ENCODE measurements at regions not wholly inside any gene's neighbourhood (a gene's known extent, or its start where the extent isn't known, plus 50 kb on each side); places are given as distances from the start of the nearest gene placed in this dataset.

GRCh38 chr22:48592488-48592887 is 1235.2 kb downstream of the BRD1 start:
- no peak for DNase-seq (ENCODE audit: low spot score)
- Histone ChIP-seq H3K36me3 (no peaks in the 10 kb centered on the region), H3K4me3 (no peak overlapping the region), H3K9me3 (no peaks in the 10 kb centered on the region), H3K27ac (no peak overlapping the region), H3K27me3 (no peaks in the 10 kb centered on the region), H3K4me1 (no peaks in the 10 kb centered on the region)
- no peak for TF ChIP-seq CTCF (IDR thresholded peaks at IDR 0.05)

DNA sequence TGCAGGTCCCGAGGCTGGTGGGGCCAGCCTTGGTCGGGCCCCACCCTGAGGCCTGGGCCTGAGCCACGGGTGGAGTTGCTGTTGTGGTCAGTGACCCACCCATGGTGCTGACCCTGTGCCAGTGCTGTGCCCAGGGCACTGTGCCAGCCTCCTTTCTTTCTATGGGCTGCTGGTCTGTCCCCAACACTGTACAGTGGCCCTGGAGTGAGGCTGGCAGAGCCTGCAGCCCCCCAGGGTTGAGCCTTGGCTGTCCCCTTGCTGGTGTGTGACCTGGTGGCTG is 1235.7 kb downstream of the BRD1 start:
- H3K4me3 ChIP-seq = no peak overlapping the region
- DNase-seq (ENCODE audit: low spot score) = no peak
- no peaks in the 10 kb centered on the region for H3K4me1 ChIP-seq
- H3K36me3 ChIP-seq = no peaks in the 10 kb centered on the region
- no peak for TF ChIP-seq CTCF (IDR thresholded peaks at IDR 0.05)
- H3K27me3 ChIP-seq = no peaks in the 10 kb centered on the region
- H3K9me3 ChIP-seq = no peaks in the 10 kb centered on the region
- no peak overlapping the region for H3K27ac ChIP-seq

DNA sequence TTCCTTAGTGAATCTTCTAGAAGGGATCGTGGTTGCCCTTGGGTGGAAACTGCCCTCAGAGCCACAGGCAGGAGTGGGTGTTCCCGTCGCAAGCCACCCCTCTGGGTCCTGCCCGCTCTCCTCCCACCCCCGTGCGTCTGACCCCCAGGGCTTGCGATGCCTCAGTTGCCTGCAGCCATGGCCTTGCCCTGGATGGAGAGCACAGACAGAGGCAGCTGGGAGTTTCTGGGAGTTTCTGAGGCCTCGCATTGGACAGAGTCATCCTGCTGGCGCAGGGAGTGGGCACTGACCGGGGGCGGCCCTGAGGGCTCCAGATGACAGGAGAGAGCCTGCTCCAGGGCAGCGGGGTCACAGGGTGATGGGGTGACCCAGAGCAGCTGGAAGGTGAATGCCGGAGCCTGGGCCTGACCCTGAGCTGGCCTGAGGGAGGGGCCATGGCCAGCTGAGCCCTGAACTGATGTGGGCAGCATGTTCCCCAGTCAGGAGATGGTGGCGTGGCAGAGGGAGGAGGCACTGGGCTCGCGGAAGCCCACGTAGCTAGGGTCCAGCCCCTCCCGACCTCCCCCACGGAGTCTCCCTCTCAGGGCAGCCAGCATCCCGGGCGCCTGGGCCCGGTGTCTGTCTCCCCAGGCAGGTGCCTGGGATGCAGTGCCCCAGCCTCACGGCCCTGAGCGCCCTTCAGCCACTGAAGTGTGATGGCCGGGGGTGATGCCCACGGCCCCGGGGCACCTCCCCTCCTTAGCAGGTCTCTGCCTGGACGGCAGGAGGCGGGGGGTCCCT is 1236.2 kb downstream of the BRD1 start:
- H3K36me3 ChIP-seq = no peaks in the 10 kb centered on the region

DNA sequence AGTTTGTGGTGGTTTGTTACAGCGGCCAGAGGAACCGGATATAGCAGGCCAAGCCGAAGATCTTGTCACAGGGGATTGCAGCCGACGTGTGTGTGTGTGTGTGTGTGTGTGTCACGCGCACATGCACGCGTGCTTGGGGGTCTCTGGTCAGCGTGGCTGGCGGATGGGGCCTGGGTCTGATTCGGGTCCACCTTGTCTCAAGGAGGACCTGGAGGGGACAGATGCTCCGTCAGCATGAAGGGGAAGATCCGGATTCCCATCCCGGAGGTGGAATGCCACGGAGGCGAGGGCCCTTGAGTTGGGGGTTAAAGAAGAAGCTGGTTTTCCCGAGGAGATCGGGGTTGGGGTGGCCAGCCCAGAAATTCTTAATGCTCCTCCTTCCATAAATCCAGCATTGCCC is 1237.8 kb downstream of the BRD1 start:
- no peak for TF ChIP-seq CTCF (IDR thresholded peaks at IDR 0.05)
- Histone ChIP-seq H3K27ac (no peak overlapping the region), H3K36me3 (no peaks in the 10 kb centered on the region), H3K4me3 (no peak overlapping the region), H3K27me3 (no peaks in the 10 kb centered on the region), H3K4me1 (no peaks in the 10 kb centered on the region), H3K9me3 (no peaks in the 10 kb centered on the region)
- DNase-seq (ENCODE audit: low spot score) = no peak

More for the DNA sequence above, 1236.2 kb downstream of the BRD1 start:
- no peak for DNase-seq (ENCODE audit: low spot score)
- Histone ChIP-seq H3K4me1 (no peaks in the 10 kb centered on the region), H3K27me3 (no peaks in the 10 kb centered on the region), H3K9me3 (no peaks in the 10 kb centered on the region), H3K4me3 (no peak overlapping the region), H3K27ac (no peak overlapping the region)
- no peak for TF ChIP-seq CTCF (IDR thresholded peaks at IDR 0.05)

DNA sequence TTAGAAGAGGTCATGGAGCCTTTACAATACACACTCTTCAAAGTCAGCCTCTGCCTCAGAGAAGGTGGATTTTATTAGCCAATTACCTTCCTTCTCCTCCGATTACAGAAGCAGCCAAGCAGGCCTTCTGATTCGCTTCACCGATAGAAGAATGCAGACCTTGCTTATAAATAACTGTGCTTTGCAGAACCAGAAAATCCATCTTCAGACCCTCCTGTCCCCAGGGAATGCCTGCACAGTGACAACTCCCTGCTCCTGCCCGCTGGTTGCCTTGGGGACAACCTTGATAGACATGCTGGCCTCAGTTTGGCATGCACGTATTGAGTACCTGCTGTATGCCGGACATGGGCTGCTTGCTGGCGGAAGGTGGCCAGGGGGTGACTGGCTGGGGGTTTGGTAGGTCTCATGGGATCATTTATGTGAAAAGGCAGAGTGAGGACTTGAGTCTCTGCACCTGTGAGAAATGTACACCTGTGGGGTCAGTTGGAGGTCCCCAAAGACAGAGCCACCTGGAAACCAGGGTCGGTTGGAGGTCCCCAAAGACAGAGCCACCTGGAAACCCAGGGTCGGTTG is 1238.7 kb downstream of the BRD1 start:
- Histone ChIP-seq H3K9me3 (no peaks in the 10 kb centered on the region), H3K27me3 (no peaks in the 10 kb centered on the region), H3K36me3 (no peaks in the 10 kb centered on the region), H3K27ac (no peak overlapping the region), H3K4me3 (no peak overlapping the region), H3K4me1 (no peaks in the 10 kb centered on the region)
- TF ChIP-seq CTCF (IDR thresholded peaks at IDR 0.05) = no peak
- no peak for DNase-seq (ENCODE audit: low spot score)

All from right atrium auricular region (tissue), 2 donors.